ENCODE measurements at regions not wholly inside any gene's neighbourhood (a gene's known extent, or its start where the extent isn't known, plus 50 kb on each side); places are given as distances from the start of the nearest gene placed in this dataset.

GRCh38 chr7:67554986-67555385 lies 558.4 kb downstream of the TYW1 start:
- TF ChIP-seq POLR2A (IDR thresholded peaks at IDR 0.05) (no peak), CTCF (IDR thresholded peaks at IDR 0.05) (no peak)

All from gastroesophageal sphincter (tissue), 3 donors.